Keratinocyte (primary cell): ENCODE measurements at regions not wholly inside any gene's neighbourhood (a gene's known extent, or its start where the extent isn't known, plus 50 kb on each side); places are given as distances from the start of the nearest gene placed in this dataset.

Experiments
- CTCF ChIP-seq, 3 experiments: IDR thresholded peaks in 1 of 3; conservative IDR thresholded peaks in 1 of 3; optimal IDR thresholded peaks in 1 of 3; 2 replicates in 2 of 3; 3 replicates in 1 of 3; pipeline versions ENCODE3 to v1.5.1; 2011; ENCODE audit warnings: low read length in 3 of 3, mild to moderate bottlenecking in 3 of 3, moderate library complexity in 2 of 3, control low read depth in 1 of 3, inconsistent platforms in 1 of 3; ENCODE audit not compliant: insufficient read depth in 2 of 3; ENCODE audit errors: extremely low read depth in 1 of 3
- EZH2 ChIP-seq: IDR thresholded peaks from one replicate; pipeline ENCODE4 v1.6.1; 2012; ENCODE audit warnings: inconsistent platforms, mild to moderate bottlenecking, low read length, moderate library complexity

- TF ChIP-seq CTCF (optimal IDR thresholded peaks at IDR 0.05 in 1 of 3, IDR thresholded peaks at IDR 0.05 in 1 of 3, conservative IDR thresholded peaks at IDR 0.05 in 1 of 3; ENCODE audit: extremely low read depth in 1 of 3, insufficient read depth in 2 of 3, low read length in 3 of 3) (no peak), EZH2 (no peak)
These were observed 76.2 kb upstream of the IRS2 start for GRCh38 chr13:109862627-109863026.
